GM23338 (cell line): ENCODE measurements at regions not wholly inside any gene's neighbourhood (a gene's known extent, or its start where the extent isn't known, plus 50 kb on each side); places are given as distances from the start of the nearest gene placed in this dataset.

Source experiments
- CREB1 ChIP-seq: fragments of 250-450 bp; sonication (Bioruptor Pico); IDR thresholded peaks from 2 replicates; pipeline ENCODE4 v1.5.0; 2020; ENCODE audit warnings: low read depth, mild to moderate bottlenecking, moderate library complexity
- EZH2 ChIP-seq: fragments of 200-600 bp; sonication (generic); IDR thresholded peaks from one replicate; pipeline ENCODE4 v1.8.0; 2017; ENCODE audit warnings: antibody characterized with exemption, mild to moderate bottlenecking, low read depth; ENCODE audit not compliant: unreplicated experiment
- EZH2phosphoT487 ChIP-seq: fragments of 200-600 bp; sonication (generic); IDR thresholded peaks from one replicate; pipeline ENCODE4 v1.8.1; 2018; ENCODE audit warnings: antibody characterized with exemption; ENCODE audit not compliant: unreplicated experiment
- JUNB ChIP-seq: IDR thresholded peaks from one replicate; pipeline ENCODE4 v1.6.1; 2016; ENCODE audit warnings: antibody characterized with exemption; ENCODE audit not compliant: unreplicated experiment
- NANOG ChIP-seq: IDR thresholded peaks from 2 replicates; pipeline ENCODE4 v1.6.1; 2016; ENCODE audit warnings: antibody characterized with exemption, borderline replicate concordance
- POLR2AphosphoS5 ChIP-seq: IDR thresholded peaks from 2 replicates; pipeline ENCODE4 v1.6.1; 2016; ENCODE audit warnings: antibody characterized with exemption, low read depth
- ZNF331 ChIP-seq: fragments of 250-450 bp; sonication (Bioruptor Pico); IDR thresholded peaks from 2 replicates; pipeline ENCODE4 v1.5.0; 2020; ENCODE audit warnings: low read depth, mild to moderate bottlenecking, moderate library complexity
- TF ChIP-seq, protein P1 (sequence below), 2 experiments: fragments of 200-600 bp in 1 of 2; sonication (generic) in 1 of 2; conservative IDR thresholded peaks; 2 replicates each; pipeline versions ENCODE4 v1.5.1 to v1.6.1; 2016 to 2017; ENCODE audit warnings: antibody characterized with exemption in 2 of 2, low read depth in 2 of 2, mild to moderate bottlenecking in 2 of 2, moderate library complexity in 1 of 2
- TF ChIP-seq, protein P2 (sequence below): IDR thresholded peaks from one replicate; pipeline ENCODE4 v1.6.1; 2018; ENCODE audit warnings: antibody characterized with exemption; ENCODE audit not compliant: unreplicated experiment
- TF ChIP-seq, protein P3 (sequence below): IDR thresholded peaks from 2 replicates; pipeline ENCODE4 v1.6.1; 2016; ENCODE audit warnings: antibody characterized with exemption

DNA sequence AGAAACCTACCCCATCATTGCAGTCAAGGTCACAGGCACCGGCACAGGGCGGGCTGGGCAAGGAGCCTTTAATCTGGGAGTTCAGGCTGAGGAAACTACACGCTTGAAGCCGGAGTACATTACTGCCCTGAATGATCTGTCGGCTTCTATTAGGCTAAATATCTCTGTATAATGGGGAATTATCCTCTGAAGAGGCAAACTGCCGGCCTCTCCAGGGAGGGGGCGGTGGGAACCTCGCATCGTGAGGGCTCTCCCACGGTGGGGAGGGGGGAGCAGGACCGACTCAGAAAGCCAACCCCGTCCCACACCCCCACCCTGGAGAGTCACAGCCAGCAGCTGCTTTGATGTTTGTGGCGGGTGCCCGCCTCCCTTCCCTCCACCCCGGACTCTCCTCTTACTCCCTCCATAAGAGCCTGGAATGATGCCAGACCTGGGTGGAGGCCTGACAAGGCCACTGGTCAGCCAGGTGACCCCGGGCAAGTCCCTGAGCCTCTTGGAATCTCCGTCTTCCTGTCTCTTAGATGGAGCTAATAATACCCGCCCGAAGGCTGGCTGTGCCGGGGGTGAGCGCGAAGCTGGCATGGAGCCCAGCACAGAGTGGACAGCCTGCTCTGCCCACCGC is 63.4 kb upstream of the LINGO1 start:
- TF ChIP-seq, protein P1, sequence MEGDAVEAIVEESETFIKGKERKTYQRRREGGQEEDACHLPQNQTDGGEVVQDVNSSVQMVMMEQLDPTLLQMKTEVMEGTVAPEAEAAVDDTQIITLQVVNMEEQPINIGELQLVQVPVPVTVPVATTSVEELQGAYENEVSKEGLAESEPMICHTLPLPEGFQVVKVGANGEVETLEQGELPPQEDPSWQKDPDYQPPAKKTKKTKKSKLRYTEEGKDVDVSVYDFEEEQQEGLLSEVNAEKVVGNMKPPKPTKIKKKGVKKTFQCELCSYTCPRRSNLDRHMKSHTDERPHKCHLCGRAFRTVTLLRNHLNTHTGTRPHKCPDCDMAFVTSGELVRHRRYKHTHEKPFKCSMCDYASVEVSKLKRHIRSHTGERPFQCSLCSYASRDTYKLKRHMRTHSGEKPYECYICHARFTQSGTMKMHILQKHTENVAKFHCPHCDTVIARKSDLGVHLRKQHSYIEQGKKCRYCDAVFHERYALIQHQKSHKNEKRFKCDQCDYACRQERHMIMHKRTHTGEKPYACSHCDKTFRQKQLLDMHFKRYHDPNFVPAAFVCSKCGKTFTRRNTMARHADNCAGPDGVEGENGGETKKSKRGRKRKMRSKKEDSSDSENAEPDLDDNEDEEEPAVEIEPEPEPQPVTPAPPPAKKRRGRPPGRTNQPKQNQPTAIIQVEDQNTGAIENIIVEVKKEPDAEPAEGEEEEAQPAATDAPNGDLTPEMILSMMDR (conservative IDR thresholded peaks at IDR 0.05; ENCODE audit: low read depth in 2 of 2), result no peak
- TF ChIP-seq EZH2 (no peak), EZH2phosphoT487 (no peak), POLR2AphosphoS5 (no peak), CREB1 (CRISPR knock-in tag) (no peak), JUNB (no peak), ZNF331 (CRISPR knock-in tag) (no peak), NANOG (no peak)
- TF ChIP-seq, protein P2, sequence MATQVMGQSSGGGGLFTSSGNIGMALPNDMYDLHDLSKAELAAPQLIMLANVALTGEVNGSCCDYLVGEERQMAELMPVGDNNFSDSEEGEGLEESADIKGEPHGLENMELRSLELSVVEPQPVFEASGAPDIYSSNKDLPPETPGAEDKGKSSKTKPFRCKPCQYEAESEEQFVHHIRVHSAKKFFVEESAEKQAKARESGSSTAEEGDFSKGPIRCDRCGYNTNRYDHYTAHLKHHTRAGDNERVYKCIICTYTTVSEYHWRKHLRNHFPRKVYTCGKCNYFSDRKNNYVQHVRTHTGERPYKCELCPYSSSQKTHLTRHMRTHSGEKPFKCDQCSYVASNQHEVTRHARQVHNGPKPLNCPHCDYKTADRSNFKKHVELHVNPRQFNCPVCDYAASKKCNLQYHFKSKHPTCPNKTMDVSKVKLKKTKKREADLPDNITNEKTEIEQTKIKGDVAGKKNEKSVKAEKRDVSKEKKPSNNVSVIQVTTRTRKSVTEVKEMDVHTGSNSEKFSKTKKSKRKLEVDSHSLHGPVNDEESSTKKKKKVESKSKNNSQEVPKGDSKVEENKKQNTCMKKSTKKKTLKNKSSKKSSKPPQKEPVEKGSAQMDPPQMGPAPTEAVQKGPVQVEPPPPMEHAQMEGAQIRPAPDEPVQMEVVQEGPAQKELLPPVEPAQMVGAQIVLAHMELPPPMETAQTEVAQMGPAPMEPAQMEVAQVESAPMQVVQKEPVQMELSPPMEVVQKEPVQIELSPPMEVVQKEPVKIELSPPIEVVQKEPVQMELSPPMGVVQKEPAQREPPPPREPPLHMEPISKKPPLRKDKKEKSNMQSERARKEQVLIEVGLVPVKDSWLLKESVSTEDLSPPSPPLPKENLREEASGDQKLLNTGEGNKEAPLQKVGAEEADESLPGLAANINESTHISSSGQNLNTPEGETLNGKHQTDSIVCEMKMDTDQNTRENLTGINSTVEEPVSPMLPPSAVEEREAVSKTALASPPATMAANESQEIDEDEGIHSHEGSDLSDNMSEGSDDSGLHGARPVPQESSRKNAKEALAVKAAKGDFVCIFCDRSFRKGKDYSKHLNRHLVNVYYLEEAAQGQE, result no peak
- TF ChIP-seq, protein P3, sequence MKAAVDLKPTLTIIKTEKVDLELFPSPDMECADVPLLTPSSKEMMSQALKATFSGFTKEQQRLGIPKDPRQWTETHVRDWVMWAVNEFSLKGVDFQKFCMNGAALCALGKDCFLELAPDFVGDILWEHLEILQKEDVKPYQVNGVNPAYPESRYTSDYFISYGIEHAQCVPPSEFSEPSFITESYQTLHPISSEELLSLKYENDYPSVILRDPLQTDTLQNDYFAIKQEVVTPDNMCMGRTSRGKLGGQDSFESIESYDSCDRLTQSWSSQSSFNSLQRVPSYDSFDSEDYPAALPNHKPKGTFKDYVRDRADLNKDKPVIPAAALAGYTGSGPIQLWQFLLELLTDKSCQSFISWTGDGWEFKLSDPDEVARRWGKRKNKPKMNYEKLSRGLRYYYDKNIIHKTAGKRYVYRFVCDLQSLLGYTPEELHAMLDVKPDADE, result no peak
